Neuron (in vitro differentiated cells): ENCODE measurements at regions not wholly inside any gene's neighbourhood (a gene's known extent, or its start where the extent isn't known, plus 50 kb on each side); places are given as distances from the start of the nearest gene placed in this dataset.
"Not testable (repeated sequence)": the region's sequence is repeated elsewhere in the genome, so short reads cannot be mapped to it uniquely, and the experiment has no call there.

Experiments used
- H2AFZ ChIP-seq: one replicate; pipeline ENCODE4 v1.6.1; 2013; ENCODE audit warnings: low read depth, mild to moderate bottlenecking, inconsistent platforms, low read length, moderate library complexity
- H3K27me3 ChIP-seq: one replicate; pipeline ENCODE4 v1.6.1; 2013; ENCODE audit warnings: low read length; ENCODE audit not compliant: insufficient read depth
- H3K36me3 ChIP-seq: one replicate; pipeline ENCODE4 v1.6.1; 2013; ENCODE audit warnings: low read length; ENCODE audit not compliant: insufficient read depth
- H3K4me1 ChIP-seq: one replicate; pipeline ENCODE4 v1.6.1; 2013; ENCODE audit warnings: low read length; ENCODE audit not compliant: insufficient read depth
- H3K4me3 ChIP-seq: 2 replicates; pipeline ENCODE4 v1.5.1; 2013; ENCODE audit warnings: mild to moderate bottlenecking, low read length, moderate library complexity
- H3K9me3 ChIP-seq: one replicate; pipeline ENCODE4 v1.6.1; 2013; ENCODE audit warnings: low read length

GRCh38 chr9:22809371-22809770 is 362.7 kb downstream of the DMRTA1 start:
- no peak overlapping the region for H2AFZ ChIP-seq
- no peak overlapping the region for H3K4me3 ChIP-seq
- no peaks in the 10 kb centered on the region for H3K4me1 ChIP-seq
- no peaks in the 10 kb centered on the region for H3K27me3 ChIP-seq
- H3K9me3 ChIP-seq = no peaks in the 10 kb centered on the region
- no peaks in the 10 kb centered on the region for H3K36me3 ChIP-seq

GRCh38 chr9:22813529-22813928 is 366.9 kb downstream of the DMRTA1 start:
- Histone ChIP-seq H2AFZ (no peak overlapping the region), H3K36me3 (no peaks in the 10 kb centered on the region), H3K4me1 (no peaks in the 10 kb centered on the region), H3K27me3 (no peaks in the 10 kb centered on the region), H3K4me3 (no peak overlapping the region), H3K9me3 (no peaks in the 10 kb centered on the region)

GRCh38 chr9:22815246-22815645 is 368.6 kb downstream of the DMRTA1 start:
- no peak overlapping the region for H3K4me3 ChIP-seq
- no peaks in the 10 kb centered on the region for H3K36me3 ChIP-seq
- no peaks in the 10 kb centered on the region for H3K4me1 ChIP-seq
- H3K27me3 ChIP-seq = no peaks in the 10 kb centered on the region
- no peaks in the 10 kb centered on the region for H3K9me3 ChIP-seq
- H2AFZ ChIP-seq = no peak overlapping the region

- Histone ChIP-seq H3K9me3 (no peaks in the 10 kb centered on the region), H2AFZ (no peak overlapping the region), H3K4me1 (no peaks in the 10 kb centered on the region), H3K36me3 (no peaks in the 10 kb centered on the region), H3K27me3 (no peaks in the 10 kb centered on the region), H3K4me3 (no peak overlapping the region)
Measured at GRCh38 chr9:22817181-22817580, 370.6 kb downstream of the DMRTA1 start.

DNA sequence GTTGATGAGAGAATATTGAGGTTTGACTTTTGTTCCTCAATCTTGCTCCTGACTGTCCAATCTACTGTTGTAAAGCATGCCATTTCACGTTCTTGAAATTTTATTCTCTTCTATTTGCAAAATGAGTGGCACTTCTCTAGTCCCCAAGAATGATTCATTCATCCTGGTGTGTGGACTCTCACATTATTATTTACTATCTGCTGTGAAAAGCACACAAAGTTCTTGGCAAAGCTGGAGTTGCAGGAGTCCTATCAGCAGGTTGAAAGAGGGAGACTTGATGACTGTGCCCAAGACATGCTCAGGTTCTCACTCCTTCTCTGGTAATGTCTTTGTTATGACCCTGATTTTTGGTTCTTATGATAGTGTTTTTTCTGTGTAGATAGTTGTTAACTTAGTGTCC is 382.6 kb downstream of the DMRTA1 start:
- no peak overlapping the region for H2AFZ ChIP-seq
- H3K4me3 ChIP-seq = no peak overlapping the region
- H3K27me3 ChIP-seq = no peaks in the 10 kb centered on the region
- no peaks in the 10 kb centered on the region for H3K4me1 ChIP-seq
- H3K9me3 ChIP-seq = no peaks in the 10 kb centered on the region
- no peaks in the 10 kb centered on the region for H3K36me3 ChIP-seq

GRCh38 chr9:22838266-22838665 is 391.6 kb downstream of the DMRTA1 start:
- no peaks in the 10 kb centered on the region for H3K4me1 ChIP-seq
- no peak overlapping the region for H3K4me3 ChIP-seq
- no peaks in the 10 kb centered on the region for H3K36me3 ChIP-seq
- H3K27me3 ChIP-seq = no peaks in the 10 kb centered on the region
- H2AFZ ChIP-seq = no peak overlapping the region
- H3K9me3 ChIP-seq = no peaks in the 10 kb centered on the region

- Histone ChIP-seq H3K9me3 (no peaks in the 10 kb centered on the region), H3K4me3 (no peak overlapping the region), H3K4me1 (no peaks in the 10 kb centered on the region), H3K27me3 (no peaks in the 10 kb centered on the region), H2AFZ (no peak overlapping the region), H3K36me3 (no peaks in the 10 kb centered on the region)
Measured at GRCh38 chr9:22840641-22841040, 394.0 kb downstream of the DMRTA1 start.

DNA sequence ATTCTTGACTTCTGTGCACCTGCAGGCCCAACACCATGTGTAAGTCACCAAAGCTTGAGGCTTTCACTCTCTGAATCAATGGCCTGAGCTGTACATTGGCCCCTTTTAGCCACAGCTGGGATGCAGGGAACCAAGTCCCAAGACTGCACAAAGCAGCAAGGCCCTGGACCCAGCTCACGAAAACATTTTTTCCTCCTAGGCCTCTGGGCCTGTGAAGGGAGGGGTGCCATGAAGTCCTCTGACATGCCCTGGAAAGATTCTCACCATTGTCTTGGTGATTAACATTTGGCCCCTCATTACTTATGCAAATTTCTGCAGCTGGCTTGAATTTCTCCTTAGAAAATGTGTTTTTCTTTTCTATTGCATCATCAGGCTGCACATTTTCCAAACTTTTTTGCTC is 398.6 kb downstream of the DMRTA1 start:
- H3K27me3 ChIP-seq, H3K4me3 ChIP-seq, H3K4me1 ChIP-seq, H2AFZ ChIP-seq, H3K9me3 ChIP-seq, H3K36me3 ChIP-seq: not testable (repeated sequence)

DNA sequence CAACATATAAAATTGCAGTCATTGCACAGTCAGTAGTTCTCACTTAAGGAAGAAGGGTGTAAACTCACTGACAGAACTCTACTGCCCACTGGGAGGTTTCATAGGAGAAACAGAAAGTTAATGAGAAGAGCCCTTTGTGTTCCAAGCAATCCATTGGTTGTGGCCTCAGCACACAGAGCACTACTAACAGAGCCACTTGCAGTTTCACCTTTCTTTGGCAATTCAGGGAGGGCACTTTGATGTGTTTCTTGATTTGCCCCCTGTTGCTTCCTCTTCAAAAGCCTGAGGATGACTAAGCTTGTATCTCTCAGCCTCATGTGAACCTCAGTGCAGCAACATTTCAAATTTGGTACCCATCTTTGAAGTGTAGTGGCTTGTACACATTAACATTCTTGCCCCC is 409.4 kb downstream of the DMRTA1 start:
- Histone ChIP-seq H3K27me3 (no peaks in the 10 kb centered on the region), H2AFZ (no peak overlapping the region), H3K4me3 (no peak overlapping the region), H3K4me1 (no peaks in the 10 kb centered on the region), H3K36me3 (no peaks in the 10 kb centered on the region), H3K9me3 (no peaks in the 10 kb centered on the region)

DNA sequence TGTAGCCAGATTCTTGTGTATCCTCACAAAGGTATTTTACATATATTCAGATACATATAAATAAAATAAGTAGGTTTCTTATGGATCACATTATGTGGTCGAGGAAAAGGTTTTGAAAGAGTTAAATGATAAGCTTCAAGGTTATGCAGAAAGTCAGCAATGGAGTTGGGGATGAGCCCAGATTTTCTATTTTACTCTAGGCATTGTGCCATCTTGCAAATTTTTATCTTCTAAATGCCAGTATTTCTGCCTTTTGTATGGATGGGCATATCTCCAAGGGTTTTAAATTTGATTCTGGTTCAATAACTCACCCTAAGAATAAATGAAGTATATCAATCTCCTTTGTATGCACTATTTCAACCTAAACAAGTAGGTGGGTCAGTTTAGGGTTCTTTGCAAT is 410.7 kb downstream of the DMRTA1 start:
- Histone ChIP-seq H3K4me3 (no peak overlapping the region), H3K27me3 (no peaks in the 10 kb centered on the region), H3K9me3 (no peaks in the 10 kb centered on the region), H3K4me1 (no peaks in the 10 kb centered on the region), H3K36me3 (no peaks in the 10 kb centered on the region), H2AFZ (no peak overlapping the region)

GRCh38 chr9:22863106-22863505 is 416.5 kb downstream of the DMRTA1 start:
- Histone ChIP-seq H3K27me3 (no peaks in the 10 kb centered on the region), H3K4me1 (no peaks in the 10 kb centered on the region), H3K4me3 (no peak overlapping the region), H3K36me3 (no peaks in the 10 kb centered on the region), H2AFZ (no peak overlapping the region), H3K9me3 (no peaks in the 10 kb centered on the region)

- H3K4me3 ChIP-seq = no peak overlapping the region
- no peak overlapping the region for H2AFZ ChIP-seq
- no peaks in the 10 kb centered on the region for H3K36me3 ChIP-seq
- no peaks in the 10 kb centered on the region for H3K27me3 ChIP-seq
- H3K4me1 ChIP-seq = no peaks in the 10 kb centered on the region
- no peaks in the 10 kb centered on the region for H3K9me3 ChIP-seq
Measured at GRCh38 chr9:22863736-22864135, 417.1 kb downstream of the DMRTA1 start.

DNA sequence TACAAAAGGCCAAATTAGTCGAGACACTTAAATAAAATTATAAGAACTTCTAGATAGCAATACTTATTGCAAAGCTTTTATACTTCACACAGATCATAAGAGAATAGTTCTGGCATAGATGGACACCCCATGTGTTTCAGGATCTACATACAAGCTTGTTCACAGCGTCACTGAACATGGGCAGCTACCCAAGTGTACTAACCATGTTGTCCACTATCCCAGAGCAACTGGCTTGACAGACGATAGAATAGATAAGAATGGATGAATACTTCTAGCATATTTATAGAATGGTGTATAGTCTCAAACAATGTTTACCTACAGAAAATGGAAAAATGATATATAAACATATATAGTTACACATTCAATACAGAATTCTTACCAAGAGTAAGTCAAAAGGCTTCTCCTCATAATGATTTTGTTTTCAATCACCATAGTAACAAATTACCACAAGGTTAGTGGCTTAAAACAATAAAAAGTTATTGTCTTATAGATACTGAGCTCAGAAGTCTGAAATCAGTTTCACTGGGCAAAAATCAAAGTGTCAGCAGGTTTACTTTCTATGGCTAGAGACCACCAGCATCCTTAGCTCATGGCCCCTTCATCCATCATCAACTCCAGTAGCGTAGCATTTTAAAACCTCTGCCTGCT is 446.7 kb downstream of the DMRTA1 start:
- Histone ChIP-seq H3K9me3 (no peaks in the 10 kb centered on the region), H3K4me3 (no peak overlapping the region), H3K4me1 (no peaks in the 10 kb centered on the region), H3K36me3 (no peaks in the 10 kb centered on the region), H2AFZ (no peak overlapping the region), H3K27me3 (no peaks in the 10 kb centered on the region)

DNA sequence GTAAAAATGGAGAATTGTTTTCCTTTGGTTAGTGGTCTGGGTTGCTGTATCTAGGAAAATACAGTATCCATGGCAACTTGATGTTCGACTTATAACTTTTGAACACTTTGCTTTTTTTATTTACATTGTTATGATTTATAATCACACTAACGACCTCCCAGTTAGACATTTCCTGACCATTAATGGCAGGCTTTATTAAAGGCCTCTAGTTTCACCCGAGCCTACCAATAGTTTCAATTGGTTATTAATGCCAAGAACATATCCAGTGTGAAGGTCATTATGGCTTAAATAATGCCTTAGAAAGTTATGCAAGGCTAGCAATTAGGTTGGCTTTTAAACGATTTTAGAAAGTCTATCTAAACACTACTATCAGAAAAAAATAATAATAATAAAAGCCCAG is 452.0 kb downstream of the DMRTA1 start:
- Histone ChIP-seq H2AFZ (no peak overlapping the region), H3K4me3 (no peak overlapping the region), H3K9me3 (no peaks in the 10 kb centered on the region), H3K4me1 (no peaks in the 10 kb centered on the region), H3K36me3 (no peaks in the 10 kb centered on the region), H3K27me3 (no peaks in the 10 kb centered on the region)
